ENCODE measurements at regions not wholly inside any gene's neighbourhood (a gene's known extent, or its start where the extent isn't known, plus 50 kb on each side); places are given as distances from the start of the nearest gene placed in this dataset.

DNA sequence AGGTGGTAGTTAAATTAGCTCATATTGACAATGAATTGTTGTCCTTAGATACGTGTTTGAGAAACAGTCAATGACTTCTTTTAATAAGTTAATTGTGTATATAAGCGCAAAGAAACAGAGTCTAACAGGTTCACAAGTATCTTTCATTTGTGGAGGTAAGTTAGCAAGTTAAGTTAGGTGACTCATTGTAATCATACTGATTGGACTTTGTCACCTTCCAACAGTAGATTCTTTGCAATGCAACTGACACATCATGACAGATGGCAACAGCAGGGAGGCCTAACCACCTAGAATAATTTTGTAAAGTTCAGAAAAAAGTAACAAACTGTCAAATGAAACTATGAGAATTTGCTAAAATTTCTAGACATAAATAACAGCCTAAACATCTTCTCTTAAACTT lies 207.6 kb upstream of the PITX2 start:
- Mint-ChIP-seq H3K27ac (ENCODE audit: unreplicated experiment) (no peak overlapping the region), H3K4me3 (ENCODE audit: unreplicated experiment) (no peak overlapping the region), H3K36me3 (ENCODE audit: low read depth) (no peaks in the 10 kb centered on the region), H3K27me3 (ENCODE audit: low read depth) (peaks cover 7% of the 10 kb centered on the region), H3K9me3 (ENCODE audit: low read depth) (no peaks in the 10 kb centered on the region), H3K4me1 (ENCODE audit: low read depth) (no peaks in the 10 kb centered on the region)
- TF ChIP-seq, protein P1, sequence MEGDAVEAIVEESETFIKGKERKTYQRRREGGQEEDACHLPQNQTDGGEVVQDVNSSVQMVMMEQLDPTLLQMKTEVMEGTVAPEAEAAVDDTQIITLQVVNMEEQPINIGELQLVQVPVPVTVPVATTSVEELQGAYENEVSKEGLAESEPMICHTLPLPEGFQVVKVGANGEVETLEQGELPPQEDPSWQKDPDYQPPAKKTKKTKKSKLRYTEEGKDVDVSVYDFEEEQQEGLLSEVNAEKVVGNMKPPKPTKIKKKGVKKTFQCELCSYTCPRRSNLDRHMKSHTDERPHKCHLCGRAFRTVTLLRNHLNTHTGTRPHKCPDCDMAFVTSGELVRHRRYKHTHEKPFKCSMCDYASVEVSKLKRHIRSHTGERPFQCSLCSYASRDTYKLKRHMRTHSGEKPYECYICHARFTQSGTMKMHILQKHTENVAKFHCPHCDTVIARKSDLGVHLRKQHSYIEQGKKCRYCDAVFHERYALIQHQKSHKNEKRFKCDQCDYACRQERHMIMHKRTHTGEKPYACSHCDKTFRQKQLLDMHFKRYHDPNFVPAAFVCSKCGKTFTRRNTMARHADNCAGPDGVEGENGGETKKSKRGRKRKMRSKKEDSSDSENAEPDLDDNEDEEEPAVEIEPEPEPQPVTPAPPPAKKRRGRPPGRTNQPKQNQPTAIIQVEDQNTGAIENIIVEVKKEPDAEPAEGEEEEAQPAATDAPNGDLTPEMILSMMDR (IDR thresholded peaks at IDR 0.05): no peak
- DNase-seq (ENCODE audit: low spot score): no peak

DNA sequence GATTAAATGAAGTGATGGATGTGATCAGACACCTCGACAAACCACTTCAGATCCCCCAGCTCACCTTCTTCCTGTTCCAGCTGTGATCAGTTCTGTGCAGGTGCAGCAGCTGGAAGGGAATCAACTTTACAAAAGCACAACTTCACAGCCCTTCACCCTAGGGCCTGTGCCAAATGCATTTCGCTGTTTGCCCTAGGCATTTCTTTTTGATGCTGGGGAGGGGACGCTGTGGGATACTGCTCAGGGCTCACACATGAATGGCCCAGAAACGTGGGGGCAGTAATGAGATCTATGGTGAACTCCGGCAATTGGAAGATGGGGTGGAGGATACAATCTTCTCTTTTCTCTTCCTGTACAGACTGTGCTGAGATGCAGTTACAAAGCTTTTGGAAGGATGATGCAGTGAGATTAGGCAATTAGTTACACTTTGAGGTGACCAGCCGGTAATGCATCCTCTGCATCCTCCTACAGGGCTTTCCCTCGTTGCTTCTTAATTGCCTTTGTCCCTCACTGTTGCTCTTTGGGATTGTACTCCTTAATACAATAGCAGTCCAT lies 215.1 kb upstream of the PITX2 start:
- Mint-ChIP-seq H3K36me3 (ENCODE audit: low read depth) (no peaks in the 10 kb centered on the region), H3K4me3 (ENCODE audit: unreplicated experiment) (no peak overlapping the region), H3K9me3 (ENCODE audit: low read depth) (no peaks in the 10 kb centered on the region), H3K27me3 (ENCODE audit: low read depth) (peaks cover 19% of the 10 kb centered on the region), H3K4me1 (ENCODE audit: low read depth) (peaks cover 7% of the 10 kb centered on the region), H3K27ac (ENCODE audit: unreplicated experiment) (no peak overlapping the region)
- TF ChIP-seq, protein P1 (IDR thresholded peaks at IDR 0.05): no peak
- DNase-seq (ENCODE audit: low spot score): no peak

DNA sequence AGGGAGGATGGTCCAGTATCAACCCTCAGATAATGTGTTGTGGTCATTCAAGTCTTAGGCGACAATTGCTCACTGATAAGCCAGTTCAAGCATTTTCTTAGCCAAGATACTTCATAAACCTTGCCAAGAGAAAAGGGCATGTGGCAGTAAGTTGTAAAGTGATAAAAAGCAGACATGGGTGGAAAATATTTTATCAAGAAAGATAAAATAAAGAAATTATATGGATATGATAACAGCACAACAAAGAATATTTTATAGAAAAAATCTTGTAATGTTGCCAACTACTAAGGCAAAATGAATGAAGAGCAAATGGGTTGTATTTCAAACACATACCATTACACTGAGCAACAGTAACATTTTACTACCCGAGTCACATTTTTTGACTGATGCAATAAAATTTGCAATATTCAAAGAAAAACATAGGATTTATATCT lies 217.4 kb upstream of the PITX2 start:
- TF ChIP-seq, protein P1 (IDR thresholded peaks at IDR 0.05): no peak
- Mint-ChIP-seq H3K4me1 (ENCODE audit: low read depth) (peaks cover 7% of the 10 kb centered on the region), H3K27ac (ENCODE audit: unreplicated experiment) (no peak overlapping the region), H3K27me3 (ENCODE audit: low read depth) (peaks cover 19% of the 10 kb centered on the region), H3K36me3 (ENCODE audit: low read depth) (no peaks in the 10 kb centered on the region), H3K4me3 (ENCODE audit: unreplicated experiment) (no peak overlapping the region), H3K9me3 (ENCODE audit: low read depth) (no peaks in the 10 kb centered on the region)
- DNase-seq (ENCODE audit: low spot score): no peak

DNA sequence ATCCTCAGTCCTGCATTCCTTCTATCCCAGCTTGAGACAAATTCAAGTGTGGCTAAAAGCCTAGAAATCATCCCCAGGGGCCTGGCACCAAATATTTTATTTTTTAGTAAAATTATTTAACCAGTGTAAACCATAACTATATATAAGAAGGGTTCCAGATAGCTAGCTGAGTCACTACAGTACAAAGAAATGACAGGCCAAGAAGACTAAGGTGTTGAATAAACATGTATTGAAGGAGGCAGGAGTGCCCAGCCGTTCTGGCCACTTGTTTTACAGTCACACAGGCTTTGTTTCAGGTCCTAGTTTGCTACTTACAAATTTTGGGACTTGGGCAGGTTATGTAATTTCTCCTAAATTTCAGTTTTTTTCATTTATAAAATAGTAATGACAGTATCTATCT lies 225.9 kb upstream of the PITX2 start:
- Mint-ChIP-seq H3K9me3 (ENCODE audit: low read depth) (no peaks in the 10 kb centered on the region), H3K27me3 (ENCODE audit: low read depth) (peaks cover 12% of the 10 kb centered on the region), H3K36me3 (ENCODE audit: low read depth) (no peaks in the 10 kb centered on the region), H3K4me3 (ENCODE audit: unreplicated experiment) (no peak overlapping the region), H3K27ac (ENCODE audit: unreplicated experiment) (no peak overlapping the region), H3K4me1 (ENCODE audit: low read depth) (peaks cover under 1% of the 10 kb centered on the region)
- TF ChIP-seq, protein P1 (IDR thresholded peaks at IDR 0.05): no peak
- DNase-seq (ENCODE audit: low spot score): no peak

DNA sequence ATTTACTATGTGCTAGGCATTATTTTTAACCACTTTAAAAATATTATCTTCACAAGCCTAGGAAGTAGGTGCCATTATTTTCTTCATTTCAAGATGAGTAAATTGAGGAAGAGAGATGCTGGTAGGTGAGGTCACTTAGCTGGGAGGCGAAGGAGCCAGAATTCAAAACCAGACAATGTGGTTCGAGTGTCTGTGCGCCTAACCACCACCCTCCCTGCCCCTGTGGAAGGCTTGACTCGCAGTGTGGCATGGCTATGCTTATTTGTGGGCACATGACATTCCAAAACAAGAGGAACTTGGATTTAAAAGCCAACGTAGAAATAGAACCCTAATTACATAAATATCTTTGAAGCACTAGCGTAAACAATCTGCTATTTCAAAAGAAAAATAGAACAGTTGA lies 226.6 kb upstream of the PITX2 start:
- Mint-ChIP-seq H3K27me3 (ENCODE audit: low read depth) (peaks cover 12% of the 10 kb centered on the region), H3K36me3 (ENCODE audit: low read depth) (no peaks in the 10 kb centered on the region), H3K4me1 (ENCODE audit: low read depth) (peaks cover 7% of the 10 kb centered on the region), H3K27ac (ENCODE audit: unreplicated experiment) (no peak overlapping the region), H3K4me3 (ENCODE audit: unreplicated experiment) (no peak overlapping the region), H3K9me3 (ENCODE audit: low read depth) (no peaks in the 10 kb centered on the region)
- TF ChIP-seq, protein P1 (IDR thresholded peaks at IDR 0.05): no peak
- DNase-seq (ENCODE audit: low spot score): no peak
